ENCODE measurements at regions not wholly inside any gene's neighbourhood (a gene's known extent, or its start where the extent isn't known, plus 50 kb on each side); places are given as distances from the start of the nearest gene placed in this dataset.
"Not testable (repeated sequence)": the region's sequence is repeated elsewhere in the genome, so short reads cannot be mapped to it uniquely, and the experiment has no call there.

GRCh38 chr10:109219935-109220605 is 703.2 kb downstream of the XPNPEP1 start:
- TF ChIP-seq CTCF (IDR thresholded peaks at IDR 0.05; ENCODE audit: borderline replicate concordance, insufficient read depth, low read depth, low read length), result no peak
- no peak overlapping the region for H3K4me3 ChIP-seq (ENCODE audit: low read depth, low read length)

GRCh38 chr10:109218207-109218606 is 705.1 kb downstream of the XPNPEP1 start:
- TF ChIP-seq CTCF (IDR thresholded peaks at IDR 0.05; ENCODE audit: borderline replicate concordance, insufficient read depth, low read depth, low read length), result no peak
- no peak overlapping the region for H3K4me3 ChIP-seq (ENCODE audit: low read depth, low read length)

GRCh38 chr10:109215291-109216075 is 707.8 kb downstream of the XPNPEP1 start:
- H3K4me3 ChIP-seq (ENCODE audit: low read depth, low read length), result no peak overlapping the region
- no peak for TF ChIP-seq CTCF (IDR thresholded peaks at IDR 0.05; ENCODE audit: borderline replicate concordance, insufficient read depth, low read depth, low read length)

GRCh38 chr10:109214891-109215290 is 708.4 kb downstream of the XPNPEP1 start:
- not testable (repeated sequence) for H3K4me3 ChIP-seq (ENCODE audit: low read depth, low read length)

GRCh38 chr10:109207361-109207760 is 716.0 kb downstream of the XPNPEP1 start:
- H3K4me3 ChIP-seq (ENCODE audit: low read depth, low read length), result no peak overlapping the region
- no peak for TF ChIP-seq CTCF (IDR thresholded peaks at IDR 0.05; ENCODE audit: borderline replicate concordance, insufficient read depth, low read depth, low read length)

GRCh38 chr10:109205929-109206585 is 717.3 kb downstream of the XPNPEP1 start:
- no peak for TF ChIP-seq CTCF (IDR thresholded peaks at IDR 0.05; ENCODE audit: borderline replicate concordance, insufficient read depth, low read depth, low read length)

GRCh38 chr10:109203646-109204353 is 719.5 kb downstream of the XPNPEP1 start:
- H3K4me3 ChIP-seq (ENCODE audit: low read depth, low read length), result no peak overlapping the region
- TF ChIP-seq CTCF (IDR thresholded peaks at IDR 0.05; ENCODE audit: borderline replicate concordance, insufficient read depth, low read depth, low read length), result no peak

More at GRCh38 chr10:109205929-109206585, 717.3 kb downstream of the XPNPEP1 start:
- no peak overlapping the region for H3K4me3 ChIP-seq (ENCODE audit: low read depth, low read length)
